ENCODE measurements at regions not wholly inside any gene's neighbourhood (a gene's known extent, or its start where the extent isn't known, plus 50 kb on each side); places are given as distances from the start of the nearest gene placed in this dataset.

DNA sequence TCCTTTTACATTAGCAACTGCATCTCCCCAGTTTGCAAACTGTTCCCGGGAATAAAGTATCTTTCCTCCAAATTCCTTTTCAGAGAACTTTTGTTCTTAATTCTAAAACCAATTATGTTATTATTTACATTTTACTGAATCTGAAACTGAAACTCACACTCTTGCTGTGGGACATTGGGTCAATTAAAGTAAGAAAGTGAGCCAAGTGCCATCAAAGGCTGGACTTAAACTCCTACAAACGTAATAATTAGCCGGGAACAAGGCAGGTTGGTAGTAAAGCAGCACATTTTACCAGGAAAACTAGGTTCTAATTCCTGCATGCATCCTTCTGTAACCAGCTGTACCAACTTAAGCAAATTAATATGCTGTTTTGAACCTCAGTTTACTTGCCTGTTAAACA is 328.2 kb upstream of the ZNF462 start:
- no peaks in the 10 kb centered on the region for H3K36me3 ChIP-seq (replicated peaks in 1 of 2; ENCODE audit: insufficient read depth in 1 of 2, low read depth in 2 of 2)
- 64 to 71% methylated on average over 3 of the region's 3 CpGs for WGBS, 2 donors
- H3K9me3 ChIP-seq, result no peaks in the 10 kb centered on the region
- no peak for DNase-seq
- H3K27me3 ChIP-seq, result no peaks in the 10 kb centered on the region
- no peak for TF ChIP-seq POLR2A (IDR thresholded peaks at IDR 0.05)
- no peaks in the 10 kb centered on the region for H3K4me1 ChIP-seq
- no peak overlapping the region for H3K4me3 ChIP-seq
- no peak overlapping the region for H3K27ac ChIP-seq
- no peak for ATAC-seq
- intact Hi-C loops (cut with DNase I), result no loop called here

DNA sequence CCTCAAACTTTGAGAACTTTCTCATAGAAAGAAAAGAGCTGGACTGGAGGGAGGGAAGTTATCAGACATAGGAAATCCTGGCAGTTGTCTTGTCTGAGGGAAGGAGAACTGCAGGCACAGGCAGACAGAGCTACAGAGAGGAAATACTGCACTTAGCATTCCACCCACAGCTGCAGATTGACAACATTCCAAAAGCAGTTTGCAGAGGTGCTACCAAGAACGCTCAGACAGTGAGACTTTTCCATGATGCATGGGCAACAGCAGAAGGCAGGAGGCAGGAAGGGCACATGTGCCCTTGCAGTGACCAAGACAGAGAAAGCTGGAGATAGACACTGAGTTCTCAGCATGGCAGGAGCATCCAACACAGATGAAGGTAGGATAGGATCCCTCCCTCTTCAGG is 327.5 kb upstream of the ZNF462 start:
- Histone ChIP-seq H3K27me3 (no peaks in the 10 kb centered on the region), H3K36me3 (replicated peaks in 1 of 2; ENCODE audit: insufficient read depth in 1 of 2, low read depth in 2 of 2) (no peaks in the 10 kb centered on the region), H3K9me3 (no peaks in the 10 kb centered on the region), H3K4me3 (no peak overlapping the region), H3K4me1 (no peaks in the 10 kb centered on the region), H3K27ac (no peak overlapping the region)
- 4 to 20% methylated on average over 1 of the region's 1 CpG for WGBS, 2 donors
- intact Hi-C loops (cut with DNase I), result no loop called here
- TF ChIP-seq POLR2A (IDR thresholded peaks at IDR 0.05), result no peak
- TF ChIP-seq, protein P1, sequence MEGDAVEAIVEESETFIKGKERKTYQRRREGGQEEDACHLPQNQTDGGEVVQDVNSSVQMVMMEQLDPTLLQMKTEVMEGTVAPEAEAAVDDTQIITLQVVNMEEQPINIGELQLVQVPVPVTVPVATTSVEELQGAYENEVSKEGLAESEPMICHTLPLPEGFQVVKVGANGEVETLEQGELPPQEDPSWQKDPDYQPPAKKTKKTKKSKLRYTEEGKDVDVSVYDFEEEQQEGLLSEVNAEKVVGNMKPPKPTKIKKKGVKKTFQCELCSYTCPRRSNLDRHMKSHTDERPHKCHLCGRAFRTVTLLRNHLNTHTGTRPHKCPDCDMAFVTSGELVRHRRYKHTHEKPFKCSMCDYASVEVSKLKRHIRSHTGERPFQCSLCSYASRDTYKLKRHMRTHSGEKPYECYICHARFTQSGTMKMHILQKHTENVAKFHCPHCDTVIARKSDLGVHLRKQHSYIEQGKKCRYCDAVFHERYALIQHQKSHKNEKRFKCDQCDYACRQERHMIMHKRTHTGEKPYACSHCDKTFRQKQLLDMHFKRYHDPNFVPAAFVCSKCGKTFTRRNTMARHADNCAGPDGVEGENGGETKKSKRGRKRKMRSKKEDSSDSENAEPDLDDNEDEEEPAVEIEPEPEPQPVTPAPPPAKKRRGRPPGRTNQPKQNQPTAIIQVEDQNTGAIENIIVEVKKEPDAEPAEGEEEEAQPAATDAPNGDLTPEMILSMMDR (IDR thresholded peaks at IDR 0.05), result no peak
- ATAC-seq (no peak), DNase-seq (no peak)

DNA sequence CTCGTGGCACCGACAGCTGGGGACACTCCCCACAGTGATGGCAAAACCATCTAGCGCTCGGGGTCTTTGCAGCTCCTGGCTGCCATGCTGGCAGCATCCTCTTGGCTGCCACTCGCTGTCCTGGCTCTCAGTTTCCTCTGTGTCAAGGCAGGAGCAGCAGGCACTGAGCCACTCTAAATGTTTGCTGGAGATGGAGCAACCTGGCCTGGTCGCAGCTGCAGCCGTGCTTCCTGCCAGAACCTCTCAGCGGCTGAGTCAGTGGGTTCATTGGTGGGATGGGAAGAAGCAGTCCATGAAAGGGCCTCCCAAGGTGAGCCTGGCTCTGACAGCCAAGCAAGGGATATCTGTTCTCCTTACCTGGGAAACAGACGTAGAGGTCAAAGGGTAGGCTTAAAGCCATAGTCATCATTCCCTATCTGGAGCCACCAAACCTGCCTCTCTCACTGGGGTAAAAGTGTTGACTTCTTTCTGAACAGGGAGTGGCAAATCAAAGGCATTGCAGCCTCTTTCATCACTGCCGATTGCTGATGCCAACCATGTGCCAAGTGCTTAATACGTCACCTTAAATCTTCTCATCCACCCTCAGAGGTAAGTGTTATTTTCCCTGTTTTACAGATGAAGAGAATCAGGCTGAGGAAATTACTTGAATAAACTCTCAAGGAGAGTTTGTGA is 304.8 kb upstream of the ZNF462 start:
- Histone ChIP-seq H3K4me1 (no peaks in the 10 kb centered on the region), H3K36me3 (replicated peaks in 1 of 2; ENCODE audit: insufficient read depth in 1 of 2, low read depth in 2 of 2) (no peaks in the 10 kb centered on the region), H3K27me3 (no peaks in the 10 kb centered on the region), H3K27ac (no peak overlapping the region), H3K9me3 (no peaks in the 10 kb centered on the region), H3K4me3 (no peak overlapping the region)
- ATAC-seq (no peak), DNase-seq (no peak)
- TF ChIP-seq POLR2A (IDR thresholded peaks at IDR 0.05), result no peak
- TF ChIP-seq, protein P1 (IDR thresholded peaks at IDR 0.05), result no peak
- WGBS, 2 donors, result 69 to 71% methylated on average over 6 to 11 of the region's 11 CpGs
- intact Hi-C loops (cut with DNase I), result no loop called here

DNA sequence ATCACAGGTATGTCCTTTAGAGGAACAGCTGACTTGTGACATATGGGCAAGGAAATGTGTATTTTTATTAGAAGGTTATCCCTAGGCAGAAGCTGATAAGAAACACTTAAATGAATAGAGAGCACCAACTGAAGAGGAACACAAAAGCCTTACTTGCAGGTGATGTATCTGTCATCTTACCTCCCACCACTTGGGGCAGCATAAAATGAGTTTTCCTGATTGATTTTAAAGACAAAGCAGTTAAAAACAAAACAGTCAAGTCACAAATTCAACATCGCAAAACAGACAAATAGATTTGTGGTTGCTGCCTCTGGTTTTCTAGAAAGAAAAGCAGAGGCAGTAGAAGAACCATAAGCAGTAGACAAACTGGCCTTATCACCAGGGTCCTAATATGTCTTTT is 302.4 kb upstream of the ZNF462 start:
- Histone ChIP-seq H3K4me1 (no peaks in the 10 kb centered on the region), H3K4me3 (no peak overlapping the region), H3K27me3 (no peaks in the 10 kb centered on the region), H3K36me3 (replicated peaks in 1 of 2; ENCODE audit: insufficient read depth in 1 of 2, low read depth in 2 of 2) (no peaks in the 10 kb centered on the region), H3K27ac (no peak overlapping the region), H3K9me3 (no peaks in the 10 kb centered on the region)
- intact Hi-C loops (cut with DNase I), result no loop called here
- DNase-seq (no peak), ATAC-seq (no peak)
- WGBS, 2 donors, result 87 to 100% methylated on average over 1 of the region's 1 CpG
- no peak for TF ChIP-seq POLR2A (IDR thresholded peaks at IDR 0.05)
- TF ChIP-seq, protein P1 (IDR thresholded peaks at IDR 0.05), result no peak

DNA sequence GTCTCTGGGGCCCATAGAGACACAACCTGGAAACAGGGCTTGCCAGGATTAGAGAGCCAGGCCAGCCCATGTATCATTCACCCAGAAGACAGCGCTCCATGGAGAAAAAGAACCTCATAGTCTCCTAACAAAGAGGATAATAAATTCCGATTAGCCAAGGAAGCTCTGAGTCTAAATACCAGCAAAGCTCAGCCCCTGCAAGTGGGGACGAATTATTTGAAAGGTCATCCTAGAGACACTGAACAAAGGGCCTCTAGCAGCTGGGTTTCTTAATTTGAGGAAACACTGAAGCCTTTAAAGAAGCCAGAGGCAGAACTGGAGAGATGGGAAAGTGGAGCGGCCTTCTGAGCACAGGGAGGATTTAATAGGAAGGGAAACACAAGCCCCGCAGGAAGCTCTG is 287.1 kb upstream of the ZNF462 start:
- no peak overlapping the region for H3K27ac ChIP-seq
- ATAC-seq, result no peak
- no peak for TF ChIP-seq POLR2A (IDR thresholded peaks at IDR 0.05)
- TF ChIP-seq, protein P1 (IDR thresholded peaks at IDR 0.05), result no peak
- 68 to 71% methylated on average over 5 of the region's 5 CpGs for WGBS, 2 donors
- intact Hi-C loops (cut with DNase I), result no loop called here
- no peak for DNase-seq
- no peaks in the 10 kb centered on the region for H3K27me3 ChIP-seq
- H3K36me3 ChIP-seq (replicated peaks in 1 of 2; ENCODE audit: insufficient read depth in 1 of 2, low read depth in 2 of 2), result no peaks in the 10 kb centered on the region
- peaks cover 0 to 5% (median 0%) of the 10 kb centered on the region in 3 donors for H3K9me3 ChIP-seq
- H3K4me3 ChIP-seq, result no peak overlapping the region
- no peaks in the 10 kb centered on the region for H3K4me1 ChIP-seq
